GM12878 (cell line): ENCODE measurements at regions not wholly inside any gene's neighbourhood (a gene's known extent, or its start where the extent isn't known, plus 50 kb on each side); places are given as distances from the start of the nearest gene placed in this dataset.
A peak's percentile ranks its signal among the peaks of the same experiment; 100 is the strongest.
"Not testable (repeated sequence)": the region's sequence is repeated elsewhere in the genome, so short reads cannot be mapped to it uniquely, and the experiment has no call there.

Experiments
- ATAC-seq: fragments of 200-7000 bp; cut with Tn5 transposase; 3 replicates; pipeline ENCODE4 v1.9.1; 2020; ENCODE audit warnings: mild to moderate bottlenecking, moderate library complexity
- BruUV-seq: library from RNA; stranded (reverse); fragments of 400-500 nt; replicated peaks from 2 replicates; lab custom pipeline; 2021; lab: Mats Ljungman, UMichigan
- CTCF ChIA-PET: fragments of 300-600 bp; sonication (Branson Sonifier 250); formaldehyde crosslinking; extraction: SDS; loops from one replicate; lab custom pipeline; 2021; ENCODE audit warnings: inconsistent platforms; lab: Yijun Ruan, JAX
- POLR2A ChIA-PET: fragments of 350-600 bp; formaldehyde crosslinking; extraction: SDS; loops from one replicate; lab custom pipeline; 2021; ENCODE audit warnings: inconsistent platforms; lab: Charles Lee
- RAD21 ChIA-PET: fragments of 300-600 bp; sonication (Branson Sonifier 250); formaldehyde crosslinking; loops from one replicate; lab custom pipeline; 2023; ENCODE audit warnings: antibody characterized with exemption; ENCODE audit not compliant: unreplicated experiment; lab: Charles Lee
- SMC1A ChIA-PET: fragments of 300-600 bp; sonication (Branson Sonifier 250); formaldehyde crosslinking; loops from one replicate; lab custom pipeline; 2023; ENCODE audit not compliant: unreplicated experiment, uncharacterized antibody; lab: Charles Lee
- DNase-seq: peaks from one replicate; pipeline ENCODE4 v3.0.0-alpha.2; 2011; ENCODE audit warnings: low read depth, low spot score
- FAIRE-seq: peaks from 3 replicates; lab custom pipeline; 2011; peaks lifted over from hg19 to GRCh38; lab: Jason Lieb, UNC
- H2AFZ ChIP-seq: 2 replicates; pipeline ENCODE4 v1.6.0; 2011; ENCODE audit warnings: low read depth, low read length, control low read depth; ENCODE audit not compliant: control insufficient read depth
- H3K27ac ChIP-seq: 2 replicates; pipeline ENCODE4 v1.5.1; 2011; ENCODE audit warnings: control low read depth; ENCODE audit not compliant: control insufficient read depth, insufficient read depth
- H3K27me3 ChIP-seq, 2 experiments: replicated peaks in 1 of 2; 2 replicates each; pipeline versions ENCODE4 v1.6.0 to v1.6.1; 2011; ENCODE audit warnings: low read length in 1 of 2; ENCODE audit not compliant: control insufficient read depth in 2 of 2, insufficient read depth in 2 of 2
- H3K36me3 ChIP-seq, 2 experiments: 2 replicates each; pipeline ENCODE4 v1.5.1; 2011; ENCODE audit warnings: low read length in 1 of 2; ENCODE audit not compliant: control insufficient read depth in 2 of 2, insufficient read depth in 2 of 2
- H3K4me1 ChIP-seq: 2 replicates; pipeline ENCODE4 v1.6.1; 2011; ENCODE audit warnings: mild to moderate bottlenecking, low read length, moderate library complexity, mixed read lengths; ENCODE audit not compliant: control insufficient read depth, insufficient read depth
- H3K4me2 ChIP-seq: 2 replicates; pipeline ENCODE4 v1.6.0; 2011; ENCODE audit warnings: control low read depth; ENCODE audit not compliant: control insufficient read depth, insufficient read depth
- H3K4me3 ChIP-seq: fragments of 200-600 bp; sonication (generic); 2 replicates; pipeline ENCODE4 v1.5.1; 2016
- H3K79me2 ChIP-seq: 2 replicates; pipeline ENCODE4 v1.6.0; 2011; ENCODE audit warnings: low read length; ENCODE audit not compliant: control insufficient read depth, insufficient read depth
- H3K9ac ChIP-seq: 2 replicates; pipeline ENCODE4 v1.8.0; 2011; ENCODE audit warnings: low read length, control low read depth, mixed read lengths; ENCODE audit not compliant: control insufficient read depth, insufficient read depth
- H3K9me3 ChIP-seq: replicated peaks from 3 replicates; pipeline ENCODE4 v1.5.1; 2011; ENCODE audit warnings: mild to moderate bottlenecking, low read length; ENCODE audit not compliant: control insufficient read depth, insufficient read depth
- H4K20me1 ChIP-seq: 2 replicates; pipeline ENCODE4 v1.6.0; 2011; ENCODE audit not compliant: control insufficient read depth, insufficient read depth
- ATF7 ChIP-seq: fragments of 450-650 bp; IDR thresholded peaks from 2 replicates; pipeline ENCODE4 v1.6.1; 2016; ENCODE audit warnings: low read depth, mild to moderate bottlenecking
- CBFB ChIP-seq: IDR thresholded peaks from 2 replicates; pipeline ENCODE4 v1.6.1; 2016; ENCODE audit warnings: antibody characterized with exemption, low read depth
- CREB1 ChIP-seq: IDR thresholded peaks from 2 replicates; pipeline ENCODE4 v1.6.1; 2012; ENCODE audit warnings: low read depth, mild to moderate bottlenecking, inconsistent platforms
- CTCF ChIP-seq, 3 experiments: IDR thresholded peaks in 2 of 3; conservative IDR thresholded peaks in 1 of 3; 2 replicates each; pipeline ENCODE4 v1.5.1; 2011; ENCODE audit warnings: low read depth in 3 of 3, low read length in 3 of 3, mild to moderate bottlenecking in 3 of 3, control low read depth in 2 of 3, moderate library complexity in 2 of 3, inconsistent platforms in 1 of 3, mixed read lengths in 1 of 3; ENCODE audit not compliant: control insufficient read depth in 2 of 3, insufficient read depth in 1 of 3; ENCODE audit errors: extremely low read depth in 1 of 3
- DPF2 ChIP-seq: fragments of 450-650 bp; IDR thresholded peaks from 2 replicates; pipeline ENCODE4 v1.6.1; 2017; ENCODE audit warnings: mild to moderate bottlenecking
- EED ChIP-seq: sonication (generic); IDR thresholded peaks from 2 replicates; pipeline ENCODE4 v1.6.1; 2016; ENCODE audit warnings: antibody characterized with exemption, low read depth
- IKZF2 ChIP-seq, 2 experiments: fragments of 450-650 bp; IDR thresholded peaks; 2 replicates each; pipeline ENCODE4 v1.6.1; 2017; ENCODE audit warnings: mild to moderate bottlenecking in 2 of 2, moderate library complexity in 2 of 2
- NR2C1 ChIP-seq: fragments of 450-650 bp; IDR thresholded peaks from 2 replicates; pipeline ENCODE4 v1.6.1; 2017; ENCODE audit warnings: antibody characterized with exemption, mild to moderate bottlenecking, moderate library complexity
- TCF7 ChIP-seq: IDR thresholded peaks from 2 replicates; pipeline ENCODE4 v1.6.1; 2014; ENCODE audit warnings: antibody characterized with exemption, borderline replicate concordance
- WGBS: methylation state at CpG from one replicate; pipeline ENCODE4 v1.1.6; 2016; ENCODE audit warnings: low lambda C conversion rate; ENCODE audit not compliant: insufficient replicate concordance, insufficient coverage; ENCODE audit errors: missing lambda C conversion rate; 5-methylcytosine and 5-hydroxymethylcytosine counted together
- in situ Hi-C: fragments of 300-500 bp; cut with MboI; formaldehyde crosslinking; loops from 9 replicates; pipeline ENCODE4 v1.14.3; 2018; ENCODE audit warnings: mixed read lengths
- intact Hi-C: fragments of 100-400 bp; cut with micrococcal nuclease; formaldehyde crosslinking; loops from one replicate; pipeline ENCODE4 v1.14.2; 2022; ENCODE audit not compliant: unreplicated experiment

GRCh38 chrX:35380808-35381700, 417.1 kb upstream of the MAGEB16 start (continued):
- TF ChIP-seq DPF2 (peak; percentile 39; the same call in 1 of the 2 replicates), CREB1 (no peak), EED (no peak), TCF7 (peak; percentile 70; the same call in 1 of the 2 replicates), ATF7 (0 out of 2 replicates have a peak, but pooled peaks have one; percentile 14), CBFB (peak; percentile 15; the same call in 1 of the 2 replicates), CTCF (IDR thresholded peaks at IDR 0.05 in 2 of 3, conservative IDR thresholded peaks at IDR 0.05 in 1 of 3; ENCODE audit: control insufficient read depth in 2 of 3, extremely low read depth in 1 of 3, insufficient read depth in 1 of 3, low read depth in 3 of 3, low read length in 3 of 3) (peak; percentile 71 to 86 (median 77)), NR2C1 (no peak), IKZF2 (IDR thresholded peaks at IDR 0.05) (peak in 1 of 2 experiments; percentile 30; a peak in 1 of 4 replicates)

GRCh38 chrX:35381709-35382108, 416.4 kb upstream of the MAGEB16 start:
- H3K9ac ChIP-seq, H3K27ac ChIP-seq, FAIRE-seq, H3K4me1 ChIP-seq, BruUV-seq, H3K36me3 ChIP-seq, DNase-seq, ATAC-seq, H3K27me3 ChIP-seq, POLR2A ChIA-PET, H3K4me2 ChIP-seq, H3K9me3 ChIP-seq, H3K4me3 ChIP-seq, H4K20me1 ChIP-seq, H2AFZ ChIP-seq, H3K79me2 ChIP-seq: not testable (repeated sequence)
- ChIA-PET SMC1A (interaction anchor here (0.9 to 2.1 kb wide), 7 partner anchors 11 to 349 kb away, joined by 3 to 12 read pairs (median 4); no protein-coding TSS in a partner anchor), RAD21 (interaction anchor here (1.1 to 2.1 kb wide), 2 partner anchors 344 to 348 kb away, joined by 3 to 20 read pairs; no protein-coding TSS in a partner anchor), CTCF (interaction anchor here (0.7 to 3.0 kb wide), 8 partner anchors 8 to 977 kb away, joined by 3 to 27 read pairs (median 3); no protein-coding TSS in a partner anchor)
- in situ Hi-C loops, result loop anchor here (10.0 to 25.0 kb wide), 2 partner anchors 353 to 1481 kb away; no protein-coding TSS in a partner anchor
- 62% methylated on average over 3 of the region's 3 CpGs for WGBS
- intact Hi-C loops, result loop anchor here (5.0 kb wide), 4 partner anchors 61 to 1486 kb away; no protein-coding TSS in a partner anchor
